Forelimb muscle (tissue), 1 donor: ENCODE measurements at regions not wholly inside any gene's neighbourhood (a gene's known extent, or its start where the extent isn't known, plus 50 kb on each side); places are given as distances from the start of the nearest gene placed in this dataset.

Experiments used
- DNase-seq: peaks from one replicate; pipeline ENCODE4 v3.0.0-alpha.2; 2013; ENCODE audit warnings: low read depth

DNA sequence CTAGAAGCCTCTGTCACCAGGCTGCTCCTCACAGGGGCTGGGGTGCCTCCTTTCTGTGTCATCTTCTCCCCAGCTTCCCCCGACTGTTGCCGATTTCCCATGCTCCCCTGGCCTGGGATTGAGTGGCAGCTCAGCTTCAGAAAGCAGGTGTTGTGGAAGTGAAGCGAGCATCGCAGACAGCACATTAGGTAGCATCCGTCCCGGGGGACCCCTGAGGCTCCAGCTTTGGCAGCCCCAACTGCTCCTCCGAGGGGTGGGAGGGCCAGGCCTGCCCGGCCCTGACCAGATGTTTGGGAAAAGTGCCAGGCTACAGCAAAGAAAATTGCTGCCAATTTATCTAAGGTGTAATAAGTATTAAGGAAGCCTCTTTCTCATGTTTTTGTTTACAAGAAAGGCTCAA lies 1045.6 kb downstream of the BCL11B start:
- no peak for DNase-seq

DNA sequence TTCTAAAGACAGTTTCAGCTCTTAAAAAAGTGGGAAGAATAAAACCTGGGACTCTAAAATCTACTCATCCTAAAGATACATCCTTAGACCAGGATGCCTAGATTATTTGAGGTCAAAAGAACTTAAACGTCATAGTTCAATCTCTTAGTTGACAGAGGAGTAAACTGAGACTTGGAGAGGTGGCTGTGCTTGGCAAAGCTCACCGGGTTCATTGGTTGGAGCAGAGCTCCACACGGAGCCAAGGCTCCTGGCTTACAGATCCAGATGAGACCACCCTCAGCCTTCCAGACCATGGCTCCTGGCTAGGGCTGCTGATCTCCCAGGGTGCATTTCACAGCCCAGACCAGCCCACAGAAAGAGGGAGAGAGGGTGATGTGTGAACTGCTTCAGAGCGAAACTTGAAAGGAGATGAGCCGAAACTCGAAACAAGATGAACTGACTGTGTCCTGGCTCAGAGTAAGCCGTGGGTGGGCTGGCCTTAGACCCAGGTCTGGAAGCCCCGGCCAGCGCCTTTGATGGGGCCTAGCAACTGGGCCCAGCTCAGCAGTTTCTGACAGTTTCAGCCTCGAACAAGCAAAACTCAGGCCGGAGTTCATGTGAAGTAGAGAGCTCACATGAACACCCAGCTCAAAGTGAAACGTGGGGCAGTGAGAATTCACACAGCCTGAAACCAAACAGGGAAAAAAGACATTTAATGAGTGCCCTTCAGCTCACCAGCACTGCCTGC lies 1044.8 kb downstream of the BCL11B start:
- DNase-seq, result no peak

DNA sequence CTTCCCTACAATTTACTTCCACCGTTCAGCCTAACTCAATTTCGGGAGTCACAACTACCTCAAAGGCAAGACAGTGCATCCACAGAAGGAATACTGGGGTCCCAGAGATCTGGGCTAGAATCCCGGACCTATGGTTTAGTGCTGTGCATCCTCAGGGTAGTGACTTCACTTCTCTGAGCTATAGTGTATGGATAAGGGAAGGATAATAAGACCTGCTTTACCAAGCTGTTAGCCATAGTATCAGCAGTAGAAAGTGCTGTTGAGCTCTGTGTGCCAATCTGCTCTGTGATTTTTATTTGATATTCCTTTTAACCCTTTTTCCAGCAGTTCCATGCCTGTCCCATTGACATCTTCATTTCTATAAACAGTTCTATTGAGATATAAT lies 1044.3 kb downstream of the BCL11B start:
- DNase-seq, result no peak

DNA sequence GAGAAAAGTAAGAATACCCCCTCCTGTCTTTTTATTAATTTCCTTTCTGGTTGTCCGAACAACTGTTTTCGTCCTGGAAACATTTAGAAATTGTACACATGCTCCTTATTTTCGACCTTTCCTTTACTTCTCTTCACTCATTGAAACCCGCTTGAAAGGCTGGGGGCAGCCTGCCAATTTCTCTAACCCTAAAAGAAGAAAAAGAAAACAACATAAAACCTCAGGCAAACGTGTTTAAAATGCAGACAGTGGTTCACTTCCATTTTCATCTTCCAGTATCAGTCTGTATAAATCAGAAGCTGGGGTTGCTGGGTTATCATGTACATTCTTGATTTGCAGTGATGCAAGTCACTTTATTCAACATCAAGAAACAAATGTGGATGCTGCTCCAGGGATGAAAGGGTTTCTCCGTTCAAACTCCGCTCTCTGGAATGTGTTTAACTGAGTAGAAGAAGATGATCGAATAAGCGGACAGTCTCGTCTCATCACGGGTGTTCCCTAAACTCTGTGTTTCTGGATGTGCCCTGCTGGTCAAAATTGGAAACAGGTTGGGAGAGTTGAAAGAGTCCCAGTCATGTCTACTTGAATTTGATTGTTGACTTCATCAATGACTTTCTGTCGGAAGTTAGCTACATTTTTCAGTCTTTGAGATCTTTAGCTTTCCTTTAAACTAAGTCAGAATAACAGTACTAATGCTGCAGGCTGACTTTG lies 1042.2 kb downstream of the BCL11B start:
- DNase-seq, result no peak

DNA sequence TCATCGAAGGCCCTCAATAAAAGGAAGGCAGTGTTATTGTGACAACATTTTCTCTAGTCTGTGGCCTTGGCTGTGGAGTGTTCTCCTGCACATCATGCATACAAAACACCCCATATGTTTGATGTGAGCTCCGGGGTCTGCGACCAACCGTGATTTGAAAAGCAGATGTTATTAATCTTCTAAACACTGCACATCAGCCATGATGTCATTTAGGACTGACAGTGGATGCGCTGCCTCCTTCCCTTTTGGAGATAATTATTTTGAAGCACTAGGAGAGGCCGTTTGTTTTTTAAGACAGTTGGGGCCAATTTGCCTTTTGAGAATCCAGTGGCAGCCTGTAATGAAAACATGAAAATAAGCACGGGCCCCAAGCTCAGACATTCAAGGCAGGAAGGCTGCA lies 1041.6 kb downstream of the BCL11B start:
- DNase-seq, result no peak

DNA sequence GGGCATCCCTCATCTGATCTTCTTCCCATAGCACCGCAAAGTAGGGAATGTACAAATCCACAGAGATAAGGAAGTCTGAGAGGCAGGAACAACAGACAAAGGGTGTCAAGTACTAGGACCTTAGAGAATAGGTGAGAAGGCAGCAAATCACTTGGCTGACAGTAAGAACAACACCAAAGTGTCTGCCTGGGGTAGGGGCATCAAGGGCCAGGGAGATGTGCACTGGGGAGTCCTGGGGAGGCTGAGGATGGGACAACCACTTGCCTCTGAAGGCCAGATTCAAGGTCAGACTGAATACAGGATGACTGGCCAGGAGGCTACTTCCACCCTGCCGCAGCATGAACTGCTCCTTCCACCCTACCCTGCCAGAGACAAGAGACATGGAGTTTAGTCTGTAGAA lies 1040.8 kb downstream of the BCL11B start:
- no peak for DNase-seq

DNA sequence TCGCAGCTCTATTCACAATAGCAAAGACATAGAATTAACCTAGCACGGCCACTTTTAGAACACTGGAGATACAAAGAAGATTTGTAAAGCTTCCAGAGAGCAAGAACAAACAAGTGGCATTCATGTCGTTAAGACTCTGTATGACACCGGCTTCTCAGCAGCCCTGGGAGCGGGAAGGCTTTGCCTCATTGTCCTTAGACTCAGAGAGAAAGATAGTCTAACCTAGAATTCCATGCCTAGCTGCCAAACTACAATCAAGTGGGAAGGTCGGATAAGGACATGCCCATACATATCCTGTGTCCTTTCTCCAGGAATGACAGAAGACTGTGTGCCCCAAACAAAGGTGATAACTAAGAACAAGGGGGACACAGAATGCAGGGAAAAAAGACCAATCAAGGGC lies 1038.3 kb downstream of the BCL11B start:
- DNase-seq, result no peak

DNA sequence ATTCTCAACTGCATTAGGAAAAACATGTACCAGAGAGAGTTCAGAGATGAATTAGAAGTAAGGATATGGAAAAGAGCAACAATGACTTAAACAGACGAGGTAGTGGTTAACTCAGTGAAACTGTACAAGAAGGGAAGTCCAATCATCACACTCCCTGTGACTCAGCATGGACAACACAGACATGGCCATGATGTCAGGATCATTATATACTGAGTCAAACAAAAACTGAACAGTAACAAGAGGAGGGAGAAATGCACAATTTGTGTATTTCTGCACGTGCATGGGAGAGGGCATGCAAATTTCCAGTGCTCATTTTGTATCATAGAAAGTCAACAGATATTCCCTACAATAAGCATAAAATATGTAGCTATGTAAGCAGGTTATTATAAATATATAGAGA lies 1037.8 kb downstream of the BCL11B start:
- no peak for DNase-seq

DNA sequence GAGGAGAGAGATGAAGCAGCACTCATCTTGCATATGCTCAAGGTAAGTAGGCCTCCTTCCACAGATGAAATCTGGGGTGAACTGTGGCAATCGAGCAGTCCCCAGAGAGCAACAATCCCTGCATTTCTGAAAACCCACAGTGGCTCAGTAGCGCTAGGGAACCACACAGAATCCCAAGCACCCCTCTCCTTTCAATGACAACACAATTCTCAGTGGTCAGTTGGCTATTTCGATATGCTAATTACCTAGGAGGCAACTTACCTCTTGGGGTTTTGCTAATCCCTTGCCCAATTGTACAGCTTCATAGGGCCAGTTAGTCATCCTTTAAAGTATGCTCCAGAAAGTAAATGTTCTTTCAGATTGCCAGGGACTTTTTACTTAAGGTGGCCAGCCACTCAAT lies 1035.7 kb downstream of the BCL11B start:
- DNase-seq, result no peak

DNA sequence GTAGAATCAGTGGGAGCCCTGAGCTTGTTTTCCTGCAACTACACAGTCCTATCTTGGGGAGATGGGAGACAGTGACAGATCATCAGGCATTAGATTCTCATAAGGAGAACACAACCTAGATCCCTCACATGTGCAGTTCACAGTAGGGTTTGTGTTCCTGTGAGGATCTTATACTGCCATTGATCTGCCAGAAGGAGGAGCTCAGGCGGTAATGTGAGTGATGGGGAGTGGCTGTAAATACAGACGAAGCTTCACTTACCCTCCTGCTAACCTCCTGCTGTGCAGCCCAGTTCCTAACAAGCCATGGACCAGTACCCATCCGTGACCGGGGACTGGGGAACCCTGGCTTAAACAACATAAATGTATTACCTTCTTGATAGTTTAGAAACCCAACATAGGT lies 1034.1 kb downstream of the BCL11B start:
- DNase-seq, result no peak

DNA sequence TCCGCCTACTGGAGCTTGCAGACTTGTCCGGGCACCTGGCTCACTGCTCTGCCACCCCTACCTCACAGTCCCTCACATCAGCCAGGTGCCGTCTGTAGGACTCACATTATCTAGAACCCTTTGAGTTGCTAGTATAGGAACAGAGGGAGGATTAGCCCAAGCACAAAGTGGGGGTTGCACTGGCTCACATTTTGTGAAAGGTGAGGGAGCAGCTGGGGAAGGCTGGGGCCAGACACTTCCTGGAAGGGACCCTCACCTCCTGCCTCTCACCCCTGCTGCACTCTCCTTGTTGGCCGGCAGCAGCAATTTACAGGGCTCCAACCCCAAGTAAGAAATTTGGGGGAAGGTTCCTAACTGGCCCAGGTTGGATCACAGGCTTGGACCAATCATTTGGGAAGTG lies 1031.6 kb downstream of the BCL11B start:
- no peak for DNase-seq

DNA sequence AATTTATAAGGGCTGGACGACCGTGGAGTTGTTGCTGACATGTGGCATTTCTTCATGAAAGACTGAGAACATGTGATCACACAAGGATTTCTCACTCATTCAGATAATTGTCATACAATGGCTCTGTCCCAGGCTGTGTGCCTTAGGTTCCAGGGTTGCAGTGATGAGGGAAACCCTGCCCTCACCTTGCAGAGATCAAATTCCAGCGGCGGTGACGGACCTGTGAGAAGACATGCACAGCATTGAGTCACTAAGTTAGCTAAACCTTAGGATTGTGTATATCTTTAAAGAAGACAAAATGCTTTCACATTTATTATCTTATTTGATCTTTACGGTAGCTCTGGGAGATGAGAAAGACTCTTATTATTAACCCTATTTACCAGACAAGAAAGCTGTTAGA lies 1029.1 kb downstream of the BCL11B start:
- DNase-seq, result no peak

DNA sequence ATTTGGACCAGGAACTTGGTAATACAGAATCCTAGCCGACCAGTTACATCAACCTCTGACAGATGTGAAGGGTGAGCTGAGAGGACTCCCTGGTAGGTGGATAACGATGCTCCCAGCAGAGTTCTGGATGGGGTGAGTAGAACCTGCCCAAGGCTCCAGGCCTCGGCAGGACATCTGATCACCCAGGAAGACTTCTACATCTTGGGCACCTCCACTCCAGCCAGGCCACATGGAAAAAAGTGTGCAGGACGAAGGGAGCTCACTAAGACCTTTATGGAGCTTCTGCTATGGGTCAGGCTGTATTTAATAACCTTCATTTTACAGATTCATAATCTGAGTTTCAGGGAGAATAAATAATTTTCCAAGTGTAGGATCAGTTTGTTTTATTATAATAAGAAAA lies 1028.7 kb downstream of the BCL11B start:
- no peak for DNase-seq

DNA sequence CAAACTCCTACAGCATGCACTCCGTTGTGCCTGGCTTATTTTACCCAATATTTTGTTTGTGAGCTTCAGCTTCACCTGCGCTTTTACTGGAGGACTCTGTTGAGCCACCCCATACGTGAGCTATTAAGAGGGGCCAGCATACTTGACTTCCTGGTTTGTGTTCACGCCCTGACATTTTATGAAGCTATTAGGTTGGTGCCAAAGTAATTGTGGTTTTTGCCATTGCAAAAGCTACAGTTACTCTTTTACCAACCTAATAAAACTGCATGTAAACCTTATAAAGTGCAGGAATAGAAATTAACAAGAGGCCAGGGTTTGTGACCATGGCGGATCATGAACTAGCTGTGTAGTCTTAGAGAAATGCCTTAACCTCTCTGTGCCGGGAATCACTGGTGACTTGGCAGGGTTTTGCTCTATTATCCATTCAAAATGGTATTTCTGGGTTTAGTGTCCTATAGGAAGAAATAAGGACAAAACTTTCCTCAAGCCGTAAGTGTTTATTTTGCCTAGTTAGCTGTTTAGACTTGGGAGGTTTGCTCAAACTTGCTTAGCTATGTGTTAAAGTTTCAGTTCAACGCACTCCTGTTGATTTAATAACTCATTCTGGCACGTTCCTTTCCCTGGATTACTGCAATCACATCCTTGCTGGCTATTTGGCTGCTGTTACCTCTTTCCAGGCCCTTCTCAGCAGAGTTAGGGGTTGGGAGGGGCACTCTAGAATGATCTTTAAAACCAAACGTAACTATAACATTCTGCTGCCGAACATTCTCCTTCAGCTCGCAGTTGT lies 1027.6 kb downstream of the BCL11B start:
- no peak for DNase-seq

DNA sequence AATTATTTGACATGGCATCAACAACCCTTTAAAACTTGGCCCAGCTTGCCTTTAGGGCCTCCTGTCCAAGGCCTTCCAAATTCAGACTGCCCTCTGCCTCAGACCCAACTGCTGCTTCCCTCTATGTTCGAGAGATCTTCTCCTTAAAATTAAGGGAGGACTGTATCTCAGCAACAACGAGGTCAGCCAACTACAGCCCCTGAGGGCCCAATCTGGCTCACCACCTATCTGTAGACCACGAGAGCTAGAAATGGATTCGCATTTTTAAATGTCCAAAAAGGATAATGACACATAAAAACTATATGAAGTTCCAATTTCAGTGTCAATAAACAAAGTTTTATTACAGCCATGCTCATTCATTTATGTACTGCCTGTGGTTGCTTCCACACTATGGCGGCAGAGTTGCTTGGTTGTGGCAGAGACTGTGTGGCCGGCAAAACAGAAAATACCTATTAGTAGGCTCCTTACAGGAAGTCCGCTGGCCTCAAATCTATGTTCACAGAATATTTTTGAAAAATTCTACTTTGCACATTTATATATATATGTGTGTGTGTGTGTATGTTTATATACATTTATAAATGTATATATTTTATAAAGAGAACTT lies 1026.9 kb downstream of the BCL11B start:
- no peak for DNase-seq

DNA sequence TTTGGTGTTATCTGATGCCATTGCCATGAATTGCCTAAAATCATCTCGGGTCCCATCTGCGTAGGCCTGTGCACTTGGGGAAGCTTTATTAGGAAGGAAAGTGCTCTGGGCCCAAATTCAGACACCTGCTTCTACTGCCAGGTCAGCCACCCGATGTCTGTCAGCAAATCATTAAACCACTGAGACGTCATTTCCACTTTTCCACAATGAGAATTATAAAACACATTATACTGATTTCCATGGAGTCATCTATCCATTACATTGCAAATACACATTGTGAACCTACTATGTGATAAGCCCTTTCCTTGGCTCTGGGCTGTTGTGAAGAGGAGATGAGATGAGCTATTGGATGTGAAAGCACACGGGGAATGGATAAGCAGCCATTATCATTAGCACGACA lies 1022.9 kb downstream of the BCL11B start:
- DNase-seq, result no peak

DNA sequence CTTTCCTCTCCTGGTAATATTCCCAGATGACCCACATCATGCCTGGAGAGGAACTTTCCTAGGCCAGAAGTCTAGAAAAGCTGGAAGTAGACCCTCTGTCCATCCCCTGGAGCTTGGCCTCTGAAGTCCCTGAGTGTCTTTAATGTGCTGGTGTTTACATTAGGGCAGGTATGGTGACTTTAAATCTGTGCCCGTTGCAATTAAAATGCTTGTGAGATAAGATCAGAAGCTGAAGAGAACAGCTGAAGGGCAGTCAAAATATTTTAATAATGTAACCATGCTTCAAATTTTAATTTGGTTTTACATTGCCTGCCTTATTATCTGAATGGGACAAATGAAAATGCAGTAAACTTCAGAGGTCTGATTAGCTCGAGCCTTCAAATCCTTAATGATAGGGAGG lies 1022.5 kb downstream of the BCL11B start:
- no peak for DNase-seq

DNA sequence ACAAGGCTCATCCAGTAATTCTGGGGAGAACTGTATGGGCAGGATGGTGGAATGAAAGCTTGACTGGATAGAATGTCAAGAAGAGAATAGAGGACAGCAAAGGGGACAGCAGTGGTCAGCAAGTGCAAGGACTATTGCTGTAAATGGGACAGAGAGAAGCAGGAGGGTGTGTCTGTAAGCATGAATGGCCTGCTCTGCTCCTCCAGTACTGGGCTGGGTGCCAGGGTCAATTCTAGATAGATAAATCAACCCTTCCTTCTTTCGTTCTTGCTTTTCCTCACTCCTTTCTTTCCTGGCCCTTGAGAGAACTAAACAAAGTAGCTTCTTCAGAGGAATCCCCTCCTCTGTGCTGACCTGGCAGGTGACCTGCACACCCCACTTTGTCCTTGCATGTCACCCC lies 1019.2 kb downstream of the BCL11B start:
- no peak for DNase-seq

DNA sequence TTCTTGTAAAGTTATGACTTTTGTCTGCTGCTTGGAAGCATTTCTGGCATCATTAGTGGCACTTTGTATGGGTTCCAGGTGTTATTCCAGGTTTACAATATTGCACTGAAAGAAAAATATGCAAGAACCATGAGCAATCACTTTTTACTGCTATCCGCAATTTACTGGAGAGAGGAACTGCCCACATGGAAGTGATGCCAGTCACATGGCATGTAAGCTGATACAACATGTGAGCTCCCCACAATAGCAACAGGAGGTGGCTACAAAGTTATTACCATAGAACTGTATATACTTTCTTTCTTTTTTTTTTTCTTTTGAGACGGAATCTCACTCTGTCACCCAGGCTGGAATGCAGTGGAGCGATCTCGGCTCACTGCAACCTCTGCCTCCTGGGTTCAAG lies 1012.1 kb downstream of the BCL11B start:
- DNase-seq, result no peak

DNA sequence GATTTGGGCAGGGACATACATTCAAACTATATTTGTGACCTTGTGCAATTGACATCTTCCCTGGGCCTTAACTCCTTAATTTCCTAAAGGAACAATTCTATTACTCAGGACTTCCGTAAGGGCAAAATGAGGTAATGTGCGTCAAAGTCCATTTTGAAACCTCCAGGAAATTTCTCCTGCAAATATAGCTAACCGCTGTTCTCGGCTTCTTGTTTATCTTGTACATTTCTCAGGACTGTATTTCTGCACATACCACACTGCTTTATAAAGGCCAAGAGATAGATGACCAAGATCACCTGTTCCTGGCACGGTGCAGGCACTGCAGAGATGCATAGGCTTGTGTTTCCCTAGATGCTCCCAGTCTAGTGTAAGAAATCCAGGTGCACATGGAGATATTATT lies 1009.4 kb downstream of the BCL11B start:
- DNase-seq, result no peak

DNA sequence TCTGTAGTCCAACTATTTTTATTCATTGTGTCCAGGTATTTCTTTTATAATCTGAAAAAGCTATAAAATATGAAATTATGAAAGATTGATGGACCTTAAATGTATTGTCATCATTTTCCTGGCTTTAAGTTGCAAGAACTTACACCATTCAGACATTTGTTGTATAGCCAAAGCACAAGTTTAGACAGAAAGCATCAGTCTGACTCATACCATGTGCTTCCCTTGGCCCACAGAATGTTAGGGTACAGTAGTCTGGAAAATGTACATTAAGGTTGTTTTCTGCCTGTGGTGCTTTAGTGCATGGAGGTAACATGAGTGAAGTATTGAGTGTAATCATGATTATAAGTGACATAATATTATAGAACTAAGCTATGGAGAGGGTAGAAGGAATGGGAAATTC lies 1002.5 kb downstream of the BCL11B start:
- DNase-seq, result no peak

DNA sequence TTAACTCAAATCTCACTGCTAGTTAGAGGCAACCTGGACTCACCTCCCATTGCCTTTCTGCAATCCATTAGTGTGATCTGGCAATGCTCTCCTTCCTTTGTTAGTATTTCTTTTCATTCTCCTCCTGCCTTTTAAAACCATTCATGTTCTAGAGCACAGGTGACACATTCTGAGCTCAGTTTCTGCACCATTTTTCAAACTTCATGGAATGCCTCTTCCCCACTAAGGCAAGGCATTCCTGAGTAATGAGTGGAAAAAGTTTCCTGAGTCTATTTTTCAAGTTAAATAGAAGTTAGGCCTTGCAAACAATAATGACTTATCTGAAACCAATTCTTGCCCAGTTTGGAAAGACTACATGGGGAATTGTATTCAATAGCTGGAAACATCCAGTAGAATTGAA lies 1001.8 kb downstream of the BCL11B start:
- no peak for DNase-seq

DNA sequence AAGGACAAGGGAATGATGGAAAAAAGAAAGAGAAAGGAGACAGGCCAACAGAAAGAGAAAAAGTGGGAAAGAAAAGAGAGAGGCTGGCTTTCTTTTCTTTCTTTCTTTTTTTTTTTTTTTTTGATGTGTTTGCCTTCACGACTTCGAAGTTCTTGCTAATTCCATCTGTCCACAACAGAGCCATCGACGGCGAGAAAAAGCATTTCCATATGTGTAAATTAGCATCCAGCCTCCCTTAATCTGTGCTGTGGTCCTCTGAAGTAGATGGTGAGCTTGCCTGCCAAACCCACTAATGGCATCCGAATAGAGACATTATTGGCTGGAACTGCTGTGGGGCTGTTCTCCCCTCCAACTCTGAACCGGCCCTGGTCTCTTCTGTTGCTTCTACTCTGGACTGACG lies 997.4 kb downstream of the BCL11B start:
- no peak for DNase-seq
